Stimulated activated memory B cell treated with anti-CD40 and anti-IgM and Interleukin-4, amounts not matched to agents 10 μg/mL and 1 μg/mL and 100 μg/mL, for 72 hours (primary cell): ENCODE measurements at regions not wholly inside any gene's neighbourhood (a gene's known extent, or its start where the extent isn't known, plus 50 kb on each side); places are given as distances from the start of the nearest gene placed in this dataset.
A peak's percentile ranks its signal among the peaks of the same experiment; 100 is the strongest.

Source experiments
- ATAC-seq: fragments of 150-1000 bp; cut with Tn5 transposase; 2 replicates; pipeline ENCODE4 v1.10.0; 2021
- H3K27ac Mint-ChIP-seq: one replicate; pipeline ENCODE4 v1.8.0; 2022; ENCODE audit warnings: mild to moderate bottlenecking, mixed read lengths
- H3K27me3 Mint-ChIP-seq: one replicate; pipeline ENCODE4 v1.8.0; 2022; ENCODE audit warnings: mixed read lengths
- H3K36me3 Mint-ChIP-seq: one replicate; pipeline ENCODE4 v1.8.0; 2022; ENCODE audit warnings: mixed read lengths
- H3K4me1 Mint-ChIP-seq: one replicate; pipeline ENCODE4 v1.8.0; 2022; ENCODE audit warnings: mixed read lengths
- H3K4me3 Mint-ChIP-seq: one replicate; pipeline ENCODE4 v1.8.0; 2022; ENCODE audit warnings: mild to moderate bottlenecking, moderate library complexity, mixed read lengths
- H3K9me3 Mint-ChIP-seq: one replicate; pipeline ENCODE4 v1.8.0; 2022; ENCODE audit warnings: mixed read lengths

GRCh38 chr2:145728511-145728910 is 1208.6 kb upstream of the ZEB2 start:
- H3K27ac Mint-ChIP-seq, result no peak overlapping the region
- H3K4me3 Mint-ChIP-seq, result no peak overlapping the region
- no peaks in the 10 kb centered on the region for H3K4me1 Mint-ChIP-seq
- H3K27me3 Mint-ChIP-seq, result no peaks in the 10 kb centered on the region
- ATAC-seq, result no peak
- H3K9me3 Mint-ChIP-seq, result no peaks in the 10 kb centered on the region
- H3K36me3 Mint-ChIP-seq, result no peaks in the 10 kb centered on the region

GRCh38 chr2:145725876-145726275 is 1206.0 kb upstream of the ZEB2 start:
- no peak for ATAC-seq
- Mint-ChIP-seq H3K4me1 (no peaks in the 10 kb centered on the region), H3K9me3 (no peaks in the 10 kb centered on the region), H3K4me3 (no peak overlapping the region), H3K27me3 (no peaks in the 10 kb centered on the region), H3K36me3 (no peaks in the 10 kb centered on the region), H3K27ac (no peak overlapping the region)

DNA sequence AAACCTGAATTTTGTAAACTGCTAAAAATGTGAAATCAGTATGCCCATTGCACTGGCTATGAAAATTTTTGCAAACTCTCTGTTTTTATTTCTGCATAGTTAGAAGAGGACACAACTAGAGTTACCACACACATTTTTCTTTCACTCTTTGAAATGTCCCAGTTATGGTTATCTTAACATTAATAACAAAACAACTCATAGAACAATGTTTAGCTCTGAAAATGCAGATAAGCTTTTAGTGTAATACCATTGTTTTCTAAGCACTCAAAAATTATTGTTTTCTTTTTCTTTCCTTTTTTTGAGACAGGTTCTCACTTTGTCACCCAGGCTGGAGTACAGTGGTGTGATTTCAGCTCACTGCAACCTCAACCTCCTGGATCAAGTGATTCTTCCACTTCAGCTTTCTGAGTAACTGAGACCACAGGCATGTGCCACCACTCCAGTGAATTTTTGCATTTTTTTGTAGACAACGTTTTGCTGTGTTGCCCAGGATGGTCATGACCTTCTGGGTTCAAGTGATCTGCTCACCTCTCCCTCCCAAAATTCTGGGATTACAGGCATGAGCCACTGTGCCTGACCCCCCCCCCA is 1204.5 kb upstream of the ZEB2 start:
- H3K4me1 Mint-ChIP-seq, result no peaks in the 10 kb centered on the region
- H3K27me3 Mint-ChIP-seq, result no peaks in the 10 kb centered on the region
- no peak overlapping the region for H3K27ac Mint-ChIP-seq
- no peak overlapping the region for H3K4me3 Mint-ChIP-seq
- H3K36me3 Mint-ChIP-seq, result no peaks in the 10 kb centered on the region
- no peak for ATAC-seq
- no peaks in the 10 kb centered on the region for H3K9me3 Mint-ChIP-seq

- H3K4me3 Mint-ChIP-seq, result no peak overlapping the region
- no peaks in the 10 kb centered on the region for H3K27me3 Mint-ChIP-seq
- no peak for ATAC-seq
- H3K36me3 Mint-ChIP-seq, result no peaks in the 10 kb centered on the region
- H3K27ac Mint-ChIP-seq, result no peak overlapping the region
- no peaks in the 10 kb centered on the region for H3K4me1 Mint-ChIP-seq
- no peaks in the 10 kb centered on the region for H3K9me3 Mint-ChIP-seq
Measured at GRCh38 chr2:145723872-145724271, 1204.0 kb upstream of the ZEB2 start.

DNA sequence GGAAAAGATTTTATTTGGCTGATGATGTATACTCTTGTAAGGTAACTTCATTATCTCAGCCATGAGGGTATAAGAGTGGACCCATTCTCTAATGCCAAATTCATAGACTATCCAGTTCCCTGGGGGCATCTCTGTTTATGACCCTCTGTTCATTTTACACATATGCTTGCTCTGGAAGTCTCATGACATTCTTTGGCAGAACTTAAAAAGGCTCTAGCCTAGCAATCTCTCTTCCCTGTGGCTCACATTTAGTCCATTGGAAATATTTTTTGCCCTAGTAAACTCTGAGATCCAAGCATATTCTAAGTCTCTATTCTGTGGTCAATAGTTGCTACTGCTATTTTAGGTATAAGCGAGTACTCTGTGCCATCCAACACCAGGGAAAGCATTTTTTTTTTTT is 1201.8 kb upstream of the ZEB2 start:
- Mint-ChIP-seq H3K4me3 (no peak overlapping the region), H3K4me1 (no peaks in the 10 kb centered on the region), H3K9me3 (no peaks in the 10 kb centered on the region), H3K27me3 (no peaks in the 10 kb centered on the region), H3K27ac (no peak overlapping the region), H3K36me3 (no peaks in the 10 kb centered on the region)
- ATAC-seq, result no peak

DNA sequence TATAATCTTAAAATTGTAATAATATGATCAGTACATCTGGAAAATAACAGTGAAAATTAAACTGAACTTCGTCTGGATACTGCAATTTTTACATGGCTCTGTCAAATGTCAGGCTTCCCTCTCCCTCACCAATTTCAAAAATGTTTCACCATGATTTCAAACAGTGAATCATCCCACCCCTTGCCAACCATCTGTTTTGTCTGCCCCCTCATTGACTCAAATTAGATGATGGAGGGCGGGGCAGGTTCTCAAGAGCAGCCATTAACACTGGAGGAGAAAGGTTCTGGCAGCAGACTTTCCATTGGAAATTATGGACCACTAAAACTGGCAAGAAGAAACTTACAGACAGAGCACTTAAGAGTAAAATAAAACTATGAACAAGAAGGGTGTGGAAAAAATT is 1195.7 kb upstream of the ZEB2 start:
- Mint-ChIP-seq H3K9me3 (peaks cover 3% of the 10 kb centered on the region), H3K4me3 (no peak overlapping the region), H3K4me1 (no peaks in the 10 kb centered on the region), H3K27me3 (no peaks in the 10 kb centered on the region), H3K36me3 (peaks cover 5% of the 10 kb centered on the region), H3K27ac (no peak overlapping the region)
- ATAC-seq, result no peak

DNA sequence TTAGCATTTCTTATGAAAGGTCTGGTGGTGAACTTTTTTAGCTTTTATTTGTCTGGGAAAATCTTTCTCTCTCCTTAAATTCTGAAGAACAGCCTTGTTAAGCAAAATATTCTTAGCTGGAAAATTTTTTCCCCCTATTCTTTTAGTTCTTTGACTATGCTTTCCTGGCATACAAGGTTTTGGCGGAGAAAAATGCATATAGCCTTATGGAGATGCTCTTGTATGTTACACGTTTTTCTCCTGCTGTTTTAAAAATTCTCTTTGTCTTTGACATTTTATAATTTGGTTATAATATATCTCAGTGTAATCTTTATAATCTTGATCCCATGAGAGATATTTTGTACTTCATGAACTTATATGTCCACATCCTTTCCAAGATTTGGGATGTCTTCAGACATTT is 1190.4 kb upstream of the ZEB2 start:
- no peaks in the 10 kb centered on the region for H3K27me3 Mint-ChIP-seq
- ATAC-seq, result no peak
- H3K4me1 Mint-ChIP-seq, result no peaks in the 10 kb centered on the region
- peaks cover 6% of the 10 kb centered on the region for H3K9me3 Mint-ChIP-seq
- no peak overlapping the region for H3K4me3 Mint-ChIP-seq
- no peak overlapping the region for H3K27ac Mint-ChIP-seq
- peaks cover 11% of the 10 kb centered on the region for H3K36me3 Mint-ChIP-seq

- H3K4me1 Mint-ChIP-seq, result no peaks in the 10 kb centered on the region
- peaks cover 6% of the 10 kb centered on the region for H3K36me3 Mint-ChIP-seq
- no peak for ATAC-seq
- H3K4me3 Mint-ChIP-seq, result no peak overlapping the region
- no peak overlapping the region for H3K27ac Mint-ChIP-seq
- H3K27me3 Mint-ChIP-seq, result no peaks in the 10 kb centered on the region
- H3K9me3 Mint-ChIP-seq, result peaks cover 6% of the 10 kb centered on the region
Measured at GRCh38 chr2:145702305-145702704, 1182.4 kb upstream of the ZEB2 start.

DNA sequence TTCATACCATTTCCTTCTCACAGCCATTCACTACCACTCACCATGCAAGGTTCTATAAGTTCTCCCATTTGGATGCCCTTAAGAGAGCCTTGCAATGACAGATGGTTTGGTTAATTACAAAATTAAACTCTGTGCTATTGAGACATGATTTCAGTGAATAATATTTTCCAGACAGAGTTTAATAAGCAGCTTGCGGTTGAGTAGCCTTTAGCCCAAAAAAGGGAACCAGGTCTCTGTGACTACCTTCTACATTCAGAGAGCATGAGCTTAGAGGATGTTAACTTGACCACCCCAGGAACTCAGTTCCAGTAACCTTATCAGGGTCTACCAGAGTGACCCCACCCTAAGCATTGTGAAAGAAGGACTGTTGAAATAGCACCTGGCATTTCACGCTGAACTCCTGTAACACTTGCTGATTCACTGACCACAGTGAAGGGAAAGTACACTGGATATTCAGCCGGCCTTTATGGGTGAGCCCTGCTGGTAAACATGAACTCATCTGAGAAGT is 1173.1 kb upstream of the ZEB2 start:
- Mint-ChIP-seq H3K27me3 (no peaks in the 10 kb centered on the region), H3K4me3 (peak overlapping the region; percentile 21), H3K36me3 (no peaks in the 10 kb centered on the region), H3K9me3 (no peaks in the 10 kb centered on the region), H3K4me1 (peaks cover 26% of the 10 kb centered on the region), H3K27ac (peak overlapping the region; percentile 61)
- ATAC-seq, result peak; percentile 97

DNA sequence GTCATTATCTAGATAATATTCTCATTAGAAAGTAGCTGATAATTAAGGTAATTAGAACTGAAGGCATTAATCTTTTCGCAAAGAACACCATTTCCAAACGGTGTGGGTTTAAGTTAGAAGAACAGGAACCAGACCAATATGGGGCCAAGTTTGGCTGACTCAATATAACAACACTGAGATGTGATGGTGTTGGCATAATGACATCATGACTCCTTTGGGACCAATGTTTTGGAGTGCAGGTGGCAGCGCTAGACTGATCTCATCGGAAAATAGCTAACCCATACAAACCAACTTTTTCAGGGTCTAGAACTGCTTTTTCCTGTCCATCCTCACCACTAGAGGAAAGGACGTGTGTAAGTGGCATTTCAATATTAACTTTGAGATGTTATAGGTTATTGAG is 1171.7 kb upstream of the ZEB2 start:
- H3K9me3 Mint-ChIP-seq, result no peaks in the 10 kb centered on the region
- H3K4me1 Mint-ChIP-seq, result peaks cover 33% of the 10 kb centered on the region
- ATAC-seq, result peak; percentile 70
- no peaks in the 10 kb centered on the region for H3K36me3 Mint-ChIP-seq
- no peak overlapping the region for H3K27ac Mint-ChIP-seq
- H3K4me3 Mint-ChIP-seq, result no peak overlapping the region
- no peaks in the 10 kb centered on the region for H3K27me3 Mint-ChIP-seq

DNA sequence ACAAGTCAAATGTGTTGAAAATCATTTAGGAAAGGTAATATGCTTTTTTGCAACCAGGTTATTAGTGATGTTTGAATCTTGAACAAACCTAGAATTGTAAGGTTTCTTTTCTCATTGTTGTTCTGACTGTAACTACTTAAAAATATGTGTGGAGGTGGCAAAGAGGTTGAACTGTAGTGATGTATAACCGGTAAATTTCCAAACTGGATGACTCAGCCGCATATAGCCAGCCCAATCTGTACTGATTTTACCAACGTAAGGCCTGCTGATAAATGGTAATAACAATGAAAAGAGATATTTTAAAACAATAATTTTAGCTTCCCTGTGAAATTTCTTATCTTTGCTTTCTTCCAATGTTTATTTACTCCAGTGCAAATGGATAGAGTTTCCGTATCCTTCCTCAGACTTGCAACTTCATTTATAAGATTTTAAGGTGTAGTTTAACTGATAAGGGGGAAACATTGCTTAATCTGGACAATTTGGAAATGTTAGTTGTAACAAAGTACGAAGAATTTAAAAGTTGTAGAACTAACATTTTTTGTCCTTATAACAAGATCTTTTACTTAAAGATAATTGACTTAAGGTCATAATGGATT is 1170.4 kb upstream of the ZEB2 start:
- Mint-ChIP-seq H3K4me3 (no peak overlapping the region), H3K4me1 (peaks cover 29% of the 10 kb centered on the region), H3K36me3 (no peaks in the 10 kb centered on the region), H3K27me3 (no peaks in the 10 kb centered on the region), H3K27ac (no peak overlapping the region), H3K9me3 (no peaks in the 10 kb centered on the region)
- ATAC-seq, result no peak

GRCh38 chr2:145689277-145689676 is 1169.4 kb upstream of the ZEB2 start:
- Mint-ChIP-seq H3K27ac (no peak overlapping the region), H3K27me3 (no peaks in the 10 kb centered on the region), H3K36me3 (no peaks in the 10 kb centered on the region), H3K4me1 (peaks cover 22% of the 10 kb centered on the region), H3K4me3 (no peak overlapping the region), H3K9me3 (no peaks in the 10 kb centered on the region)
- no peak for ATAC-seq

DNA sequence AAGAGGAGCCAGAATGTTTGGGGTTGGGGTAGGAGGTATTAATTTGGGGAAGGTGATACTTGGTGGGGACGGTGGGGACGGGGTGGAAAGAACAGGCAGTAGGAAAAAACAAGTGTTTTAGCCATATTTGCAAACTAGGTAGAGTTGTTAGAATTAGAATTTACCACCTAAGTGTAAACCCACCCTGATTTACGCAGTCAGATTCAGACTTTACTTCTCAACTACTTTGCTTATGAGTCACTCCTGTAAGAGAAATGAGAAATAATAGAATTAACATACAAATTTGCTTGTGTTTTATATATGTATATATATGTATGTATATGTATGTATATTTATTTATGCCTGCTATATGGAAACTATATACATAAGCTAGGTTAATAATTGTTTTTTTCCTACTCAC is 1168.2 kb upstream of the ZEB2 start:
- H3K4me3 Mint-ChIP-seq, result peak overlapping the region; percentile 50
- peaks cover 21% of the 10 kb centered on the region for H3K4me1 Mint-ChIP-seq
- peak overlapping the region; percentile 73 for H3K27ac Mint-ChIP-seq
- no peak for ATAC-seq
- no peaks in the 10 kb centered on the region for H3K36me3 Mint-ChIP-seq
- no peaks in the 10 kb centered on the region for H3K9me3 Mint-ChIP-seq
- H3K27me3 Mint-ChIP-seq, result no peaks in the 10 kb centered on the region

GRCh38 chr2:145687442-145688134 is 1167.7 kb upstream of the ZEB2 start:
- Mint-ChIP-seq H3K27me3 (no peaks in the 10 kb centered on the region), H3K9me3 (no peaks in the 10 kb centered on the region), H3K27ac (peak overlapping the region; percentile 73), H3K4me1 (peaks cover 15% of the 10 kb centered on the region), H3K36me3 (no peaks in the 10 kb centered on the region), H3K4me3 (peak overlapping the region; percentile 50)
- no peak for ATAC-seq

- Mint-ChIP-seq H3K4me3 (no peak overlapping the region), H3K27me3 (no peaks in the 10 kb centered on the region), H3K36me3 (no peaks in the 10 kb centered on the region), H3K9me3 (no peaks in the 10 kb centered on the region), H3K27ac (no peak overlapping the region), H3K4me1 (peaks cover 14% of the 10 kb centered on the region)
- no peak for ATAC-seq
Measured at GRCh38 chr2:145685383-145686050, 1165.6 kb upstream of the ZEB2 start.
